Fibroblast of the conjunctiva (primary cell): ENCODE measurements at regions not wholly inside any gene's neighbourhood (a gene's known extent, or its start where the extent isn't known, plus 50 kb on each side); places are given as distances from the start of the nearest gene placed in this dataset.

Source experiments
- DNase-seq: peaks from one replicate; pipeline ENCODE4 v3.0.0-alpha.2; 2010; ENCODE audit warnings: low read depth

GRCh38 chr5:4880304-4880741, 259.8 kb upstream of the ADAMTS16 start:
- no peak for DNase-seq

- no peak for DNase-seq
These were observed 258.6 kb upstream of the ADAMTS16 start for GRCh38 chr5:4881366-4882002.

- DNase-seq = no peak
These were observed 257.9 kb upstream of the ADAMTS16 start for GRCh38 chr5:4882186-4882585.

GRCh38 chr5:4883360-4883759, 256.8 kb upstream of the ADAMTS16 start:
- no peak for DNase-seq

GRCh38 chr5:4893063-4893744, 246.9 kb upstream of the ADAMTS16 start:
- DNase-seq = no peak

- no peak for DNase-seq
These were observed 243.8 kb upstream of the ADAMTS16 start for GRCh38 chr5:4896328-4896727.

- no peak for DNase-seq
These were observed 238.8 kb upstream of the ADAMTS16 start for GRCh38 chr5:4901305-4901811.

GRCh38 chr5:4901924-4902323, 238.2 kb upstream of the ADAMTS16 start:
- no peak for DNase-seq

- no peak for DNase-seq
These were observed 234.2 kb upstream of the ADAMTS16 start for GRCh38 chr5:4905674-4906520.

GRCh38 chr5:4906786-4907185, 233.3 kb upstream of the ADAMTS16 start:
- no peak for DNase-seq

GRCh38 chr5:4907571-4907970, 232.6 kb upstream of the ADAMTS16 start:
- DNase-seq = no peak

- DNase-seq = no peak
These were observed 231.0 kb upstream of the ADAMTS16 start for GRCh38 chr5:4909086-4909485.

- no peak for DNase-seq
These were observed 228.3 kb upstream of the ADAMTS16 start for GRCh38 chr5:4911646-4912403.

GRCh38 chr5:4921929-4922328, 218.2 kb upstream of the ADAMTS16 start:
- no peak for DNase-seq

GRCh38 chr5:4924577-4924976, 215.6 kb upstream of the ADAMTS16 start:
- no peak for DNase-seq

GRCh38 chr5:4927097-4927496, 213.0 kb upstream of the ADAMTS16 start:
- no peak for DNase-seq

GRCh38 chr5:4928409-4928808, 211.7 kb upstream of the ADAMTS16 start:
- no peak for DNase-seq

GRCh38 chr5:4929092-4929655, 211.0 kb upstream of the ADAMTS16 start:
- DNase-seq = no peak

- DNase-seq = no peak
These were observed 200.9 kb upstream of the ADAMTS16 start for GRCh38 chr5:4939042-4939781.

GRCh38 chr5:4941161-4941560, 199.0 kb upstream of the ADAMTS16 start:
- DNase-seq = no peak
